Keratinocyte (primary cell): ENCODE measurements at regions not wholly inside any gene's neighbourhood (a gene's known extent, or its start where the extent isn't known, plus 50 kb on each side); places are given as distances from the start of the nearest gene placed in this dataset.

Source experiments
- DNase-seq: peaks from one replicate; pipeline ENCODE4 v3.0.0-alpha.2; 2011; ENCODE audit warnings: low read depth, missing footprints, low spot score
- FAIRE-seq: peaks from 2 replicates; lab custom pipeline; 2011; peaks lifted over from hg19 to GRCh38; lab: Jason Lieb, UNC
- H2AFZ ChIP-seq: 2 replicates; pipeline ENCODE4 v1.6.0; 2012; ENCODE audit warnings: low read length, control low read depth, inconsistent platforms; ENCODE audit not compliant: control insufficient read depth
- H3K27ac ChIP-seq: 2 replicates; pipeline ENCODE4 v1.5.1; 2011; ENCODE audit warnings: low read length; ENCODE audit not compliant: control insufficient read depth, insufficient read depth
- H3K27me3 ChIP-seq: 3 replicates; pipeline ENCODE4 v1.6.0; 2011; ENCODE audit warnings: low read length; ENCODE audit not compliant: control insufficient read depth, insufficient read depth; ENCODE audit errors: extremely low read depth
- H3K36me3 ChIP-seq, 2 experiments: 2 replicates in 1 of 2; 3 replicates in 1 of 2; pipeline ENCODE4 v1.5.1; 2011; ENCODE audit warnings: low read length in 2 of 2, mild to moderate bottlenecking in 1 of 2; ENCODE audit not compliant: control insufficient read depth in 2 of 2, insufficient read depth in 2 of 2; ENCODE audit errors: extremely low read depth in 1 of 2
- H3K4me1 ChIP-seq: 3 replicates; pipeline ENCODE4 v1.5.1; 2011; ENCODE audit warnings: low read length; ENCODE audit not compliant: control insufficient read depth, insufficient read depth; ENCODE audit errors: extremely low read depth
- H3K4me2 ChIP-seq: 3 replicates; pipeline ENCODE4 v1.6.0; 2011; ENCODE audit warnings: low read depth, low read length; ENCODE audit not compliant: control insufficient read depth, insufficient read depth; ENCODE audit errors: extremely low read depth
- H3K4me3 ChIP-seq, 3 experiments: fragments of 200-600 bp in 1 of 3; sonication (generic) in 1 of 3; 2 replicates in 2 of 3; 3 replicates in 1 of 3; pipeline ENCODE4 v1.5.1; 2011 to 2016; ENCODE audit warnings: low read length in 3 of 3, mild to moderate bottlenecking in 3 of 3, control low read depth in 2 of 3, inconsistent platforms in 1 of 3, low read depth in 1 of 3, mixed read lengths in 1 of 3, mixed run types in 1 of 3, moderate library complexity in 1 of 3; ENCODE audit not compliant: control insufficient read depth in 2 of 3, insufficient read depth in 2 of 3; ENCODE audit errors: extremely low read depth in 1 of 3
- H3K79me2 ChIP-seq: 2 replicates; pipeline ENCODE4 v1.6.0; 2012; ENCODE audit warnings: low read length; ENCODE audit not compliant: control insufficient read depth, insufficient read depth
- H3K9ac ChIP-seq: 3 replicates; pipeline ENCODE4 v1.6.0; 2011; ENCODE audit warnings: low read length; ENCODE audit not compliant: control insufficient read depth, insufficient read depth; ENCODE audit errors: extremely low read depth
- H3K9me1 ChIP-seq: 3 replicates; pipeline ENCODE4 v1.6.0; 2011; ENCODE audit warnings: low read length; ENCODE audit not compliant: control insufficient read depth, insufficient read depth; ENCODE audit errors: extremely low read depth
- H3K9me3 ChIP-seq: 2 replicates; pipeline ENCODE4 v1.5.1; 2012; ENCODE audit warnings: low read depth, low read length; ENCODE audit not compliant: control insufficient read depth
- H4K20me1 ChIP-seq: 3 replicates; pipeline ENCODE4 v1.6.0; 2011; ENCODE audit warnings: low read length; ENCODE audit not compliant: control insufficient read depth, insufficient read depth; ENCODE audit errors: extremely low read depth
- CTCF ChIP-seq, 3 experiments: IDR thresholded peaks in 1 of 3; conservative IDR thresholded peaks in 1 of 3; optimal IDR thresholded peaks in 1 of 3; 2 replicates in 2 of 3; 3 replicates in 1 of 3; pipeline versions ENCODE3 to v1.5.1; 2011; ENCODE audit warnings: low read length in 3 of 3, mild to moderate bottlenecking in 3 of 3, moderate library complexity in 2 of 3, control low read depth in 1 of 3, inconsistent platforms in 1 of 3; ENCODE audit not compliant: insufficient read depth in 2 of 3; ENCODE audit errors: extremely low read depth in 1 of 3
- EZH2 ChIP-seq: IDR thresholded peaks from one replicate; pipeline ENCODE4 v1.6.1; 2012; ENCODE audit warnings: inconsistent platforms, mild to moderate bottlenecking, low read length, moderate library complexity
- dilution Hi-C: fragments of 300-500 bp; cut with MboI; formaldehyde crosslinking; loops from one replicate; pipeline ENCODE4 v1.7.0; 2020; ENCODE audit warnings: low sequenced_read_pairs; ENCODE audit not compliant: extremely low pct_ligation_motif_present

GRCh38 chr2:104664672-104665071 lies 189.2 kb upstream of the POU3F3 start:
- H4K20me1 ChIP-seq: no peaks in the 10 kb centered on the region
- no peak overlapping the region for H3K9ac ChIP-seq
- no peak for FAIRE-seq
- no peak for DNase-seq
- H3K4me2 ChIP-seq: no peak overlapping the region
- H2AFZ ChIP-seq: no peak overlapping the region
- H3K4me1 ChIP-seq: no peaks in the 10 kb centered on the region
- H3K4me3 ChIP-seq: no peak overlapping the region
- H3K27me3 ChIP-seq: no peaks in the 10 kb centered on the region
- TF ChIP-seq EZH2 (no peak), CTCF (optimal IDR thresholded peaks at IDR 0.05 in 1 of 3, IDR thresholded peaks at IDR 0.05 in 1 of 3, conservative IDR thresholded peaks at IDR 0.05 in 1 of 3; ENCODE audit: extremely low read depth in 1 of 3, insufficient read depth in 2 of 3, low read length in 3 of 3) (no peak)
- no peaks in the 10 kb centered on the region for H3K9me3 ChIP-seq
- dilution Hi-C loops: no loop called here
- no peak overlapping the region for H3K27ac ChIP-seq
- H3K36me3 ChIP-seq: no peaks in the 10 kb centered on the region
- H3K9me1 ChIP-seq: no peaks in the 10 kb centered on the region
- no peaks in the 10 kb centered on the region for H3K79me2 ChIP-seq

GRCh38 chr2:104668631-104669030 lies 185.3 kb upstream of the POU3F3 start:
- no peak for DNase-seq
- no peaks in the 10 kb centered on the region for H4K20me1 ChIP-seq
- FAIRE-seq: no peak
- no peaks in the 10 kb centered on the region for H3K79me2 ChIP-seq
- H2AFZ ChIP-seq: no peak overlapping the region
- H3K4me3 ChIP-seq: no peak overlapping the region
- no peaks in the 10 kb centered on the region for H3K36me3 ChIP-seq
- no peaks in the 10 kb centered on the region for H3K9me3 ChIP-seq
- no peak overlapping the region for H3K27ac ChIP-seq
- H3K4me2 ChIP-seq: no peak overlapping the region
- TF ChIP-seq CTCF (optimal IDR thresholded peaks at IDR 0.05 in 1 of 3, IDR thresholded peaks at IDR 0.05 in 1 of 3, conservative IDR thresholded peaks at IDR 0.05 in 1 of 3; ENCODE audit: extremely low read depth in 1 of 3, insufficient read depth in 2 of 3, low read length in 3 of 3) (no peak), EZH2 (no peak)
- dilution Hi-C loops: no loop called here
- H3K27me3 ChIP-seq: no peaks in the 10 kb centered on the region
- H3K9ac ChIP-seq: no peak overlapping the region
- H3K4me1 ChIP-seq: no peaks in the 10 kb centered on the region
- no peaks in the 10 kb centered on the region for H3K9me1 ChIP-seq
